ENCODE measurements at regions not wholly inside any gene's neighbourhood (a gene's known extent, or its start where the extent isn't known, plus 50 kb on each side); places are given as distances from the start of the nearest gene placed in this dataset.

GRCh38 chr16:86356804-86357203 lies 153.5 kb upstream of the FOXF1 start:
- no peak for DNase-seq

- DNase-seq = no peak
Observed at GRCh38 chr16:86357303-86357702, 153.0 kb upstream of the FOXF1 start.

- DNase-seq = no peak
Observed at GRCh38 chr16:86357950-86358349, 152.4 kb upstream of the FOXF1 start.

GRCh38 chr16:86359571-86359970 lies 150.8 kb upstream of the FOXF1 start:
- DNase-seq = no peak

GRCh38 chr16:86362155-86362849 lies 148.0 kb upstream of the FOXF1 start:
- DNase-seq = no peak

GRCh38 chr16:86363057-86363490 lies 147.3 kb upstream of the FOXF1 start:
- no peak for DNase-seq

GRCh38 chr16:86363836-86364618 lies 146.3 kb upstream of the FOXF1 start:
- DNase-seq = no peak

- DNase-seq = no peak
Observed at GRCh38 chr16:86364653-86365380, 145.5 kb upstream of the FOXF1 start.

- DNase-seq = no peak
Observed at GRCh38 chr16:86365513-86366273, 144.6 kb upstream of the FOXF1 start.

GRCh38 chr16:86366481-86366880 lies 143.8 kb upstream of the FOXF1 start:
- no peak for DNase-seq

- DNase-seq = no peak
Observed at GRCh38 chr16:86367291-86368072, 142.8 kb upstream of the FOXF1 start.

GRCh38 chr16:86368261-86368660 lies 142.1 kb upstream of the FOXF1 start:
- DNase-seq = no peak

GRCh38 chr16:86370062-86370461 lies 140.3 kb upstream of the FOXF1 start:
- DNase-seq = no peak

- no peak for DNase-seq
Observed at GRCh38 chr16:86371083-86371803, 139.1 kb upstream of the FOXF1 start.

- DNase-seq = no peak
Observed at GRCh38 chr16:86372193-86372592, 138.1 kb upstream of the FOXF1 start.

GRCh38 chr16:86373276-86373901 lies 136.9 kb upstream of the FOXF1 start:
- no peak for DNase-seq

- DNase-seq = no peak
Observed at GRCh38 chr16:86374603-86375130, 135.7 kb upstream of the FOXF1 start.

GRCh38 chr16:86375364-86375763 lies 135.0 kb upstream of the FOXF1 start:
- no peak for DNase-seq

- DNase-seq = no peak
Observed at GRCh38 chr16:86375851-86376250, 134.5 kb upstream of the FOXF1 start.

- DNase-seq = no peak
Observed at GRCh38 chr16:86376837-86377236, 133.5 kb upstream of the FOXF1 start.

All from hematopoietic multipotent progenitor cell treated with erythropoietin and hydrocortisone succinate and interleukin-3 and kit ligand, for 4 days (in vitro differentiated cells).